ENCODE measurements at regions not wholly inside any gene's neighbourhood (a gene's known extent, or its start where the extent isn't known, plus 50 kb on each side); places are given as distances from the start of the nearest gene placed in this dataset.
"Not testable (repeated sequence)": the region's sequence is repeated elsewhere in the genome, so short reads cannot be mapped to it uniquely, and the experiment has no call there.

DNA sequence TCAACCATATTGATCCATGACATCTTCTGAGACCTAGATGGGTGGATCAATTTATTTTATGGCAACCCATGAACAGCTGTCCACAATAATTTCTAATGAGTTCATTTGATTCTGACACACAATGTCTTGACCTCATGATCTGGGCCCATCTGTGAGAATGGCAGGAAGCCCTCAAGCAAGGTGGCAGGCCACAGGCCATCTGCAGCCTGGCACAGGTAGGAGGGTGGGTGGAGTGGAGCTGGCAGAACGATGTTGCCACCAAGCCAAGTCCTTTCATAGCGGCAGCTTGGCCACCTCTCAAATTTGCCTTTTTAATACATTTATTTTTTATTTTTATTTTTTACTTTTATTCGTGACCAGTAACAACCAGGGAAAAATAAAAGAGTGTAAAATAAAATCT is 1181.6 kb upstream of the SORCS1 start:
- DNase-seq (ENCODE audit: low spot score): no peak

DNA sequence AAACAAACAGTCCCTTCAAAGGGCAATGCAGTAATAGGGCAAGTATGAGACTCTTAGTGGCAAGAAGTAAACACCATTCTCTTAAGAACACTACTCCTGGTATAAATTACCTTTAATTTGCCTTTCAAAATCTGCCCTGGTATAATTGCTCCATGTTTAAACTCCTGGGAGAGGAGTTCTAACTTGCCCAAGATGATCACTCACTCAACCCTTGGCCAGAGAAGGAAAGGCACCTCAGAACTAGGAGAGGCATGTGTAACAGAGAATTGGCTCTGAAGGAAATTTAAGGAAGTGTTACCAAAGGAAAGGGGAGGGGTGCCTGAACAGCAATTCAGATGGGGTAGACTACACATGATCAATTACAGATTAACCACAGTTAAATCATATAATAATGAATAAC is 1173.6 kb upstream of the SORCS1 start:
- no peak for DNase-seq (ENCODE audit: low spot score)

DNA sequence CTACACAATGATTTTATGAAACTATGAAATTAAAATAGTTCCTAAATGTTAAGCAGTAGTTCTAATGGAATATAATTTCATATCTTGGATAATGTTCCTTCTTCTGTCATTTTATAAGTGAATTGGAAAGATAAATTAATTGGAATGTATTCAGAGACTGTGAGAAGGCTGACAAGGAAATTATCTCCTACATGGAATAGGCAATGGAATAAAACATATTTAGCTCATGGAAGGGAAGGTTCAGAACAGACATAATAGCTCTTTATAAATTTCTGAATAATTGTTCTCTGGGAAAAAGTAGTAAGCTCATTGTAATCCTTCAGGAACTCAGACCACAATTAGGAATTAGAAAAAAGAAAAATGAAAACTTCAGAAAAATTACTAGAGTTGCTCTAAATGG is 1172.3 kb upstream of the SORCS1 start:
- no peak for DNase-seq (ENCODE audit: low spot score)

DNA sequence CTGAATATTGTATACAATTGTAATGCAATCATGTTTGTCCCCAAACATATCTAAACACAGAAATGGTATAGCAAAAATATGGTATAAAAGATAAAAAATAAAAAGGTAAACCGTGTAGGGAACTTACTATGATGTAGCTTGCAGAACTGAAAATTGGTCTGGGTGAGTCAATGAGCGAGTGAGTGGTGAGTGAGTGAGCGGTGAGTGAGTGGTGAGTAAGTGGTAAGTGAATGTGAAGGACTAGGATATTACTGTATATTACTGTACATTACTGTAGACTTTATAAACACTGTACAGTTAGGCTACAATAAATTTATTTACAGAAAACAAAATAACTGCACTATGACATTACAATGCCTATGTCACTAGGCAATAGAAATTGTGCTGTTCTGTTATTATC is 1163.2 kb upstream of the SORCS1 start:
- no peak for DNase-seq (ENCODE audit: low spot score)

DNA sequence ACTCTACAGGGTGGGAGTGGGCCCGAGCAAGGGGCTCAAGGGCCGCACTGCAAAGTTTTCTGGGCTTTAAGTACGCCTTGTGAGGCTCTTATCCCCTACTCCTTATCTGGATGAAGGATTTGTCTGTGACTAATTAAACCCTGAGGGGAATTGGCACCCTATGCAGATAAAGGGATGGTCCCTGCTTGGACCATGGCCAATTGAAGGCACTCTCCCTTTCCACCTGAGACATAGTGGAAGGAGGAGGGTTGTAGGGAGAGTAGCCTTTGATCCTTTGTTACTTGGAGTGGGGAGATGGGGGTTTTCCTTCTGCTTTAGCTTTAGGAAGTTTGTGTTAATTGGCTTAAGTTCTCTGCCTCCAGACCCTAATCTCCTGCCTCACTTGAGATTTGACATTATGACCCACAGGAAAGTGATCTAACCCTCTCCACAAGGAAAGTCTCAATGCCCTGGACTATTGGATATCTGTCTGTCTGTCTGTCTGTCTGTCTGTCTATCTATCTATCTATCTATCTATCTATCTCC is 1158.8 kb upstream of the SORCS1 start:
- no peak for DNase-seq (ENCODE audit: low spot score)

DNA sequence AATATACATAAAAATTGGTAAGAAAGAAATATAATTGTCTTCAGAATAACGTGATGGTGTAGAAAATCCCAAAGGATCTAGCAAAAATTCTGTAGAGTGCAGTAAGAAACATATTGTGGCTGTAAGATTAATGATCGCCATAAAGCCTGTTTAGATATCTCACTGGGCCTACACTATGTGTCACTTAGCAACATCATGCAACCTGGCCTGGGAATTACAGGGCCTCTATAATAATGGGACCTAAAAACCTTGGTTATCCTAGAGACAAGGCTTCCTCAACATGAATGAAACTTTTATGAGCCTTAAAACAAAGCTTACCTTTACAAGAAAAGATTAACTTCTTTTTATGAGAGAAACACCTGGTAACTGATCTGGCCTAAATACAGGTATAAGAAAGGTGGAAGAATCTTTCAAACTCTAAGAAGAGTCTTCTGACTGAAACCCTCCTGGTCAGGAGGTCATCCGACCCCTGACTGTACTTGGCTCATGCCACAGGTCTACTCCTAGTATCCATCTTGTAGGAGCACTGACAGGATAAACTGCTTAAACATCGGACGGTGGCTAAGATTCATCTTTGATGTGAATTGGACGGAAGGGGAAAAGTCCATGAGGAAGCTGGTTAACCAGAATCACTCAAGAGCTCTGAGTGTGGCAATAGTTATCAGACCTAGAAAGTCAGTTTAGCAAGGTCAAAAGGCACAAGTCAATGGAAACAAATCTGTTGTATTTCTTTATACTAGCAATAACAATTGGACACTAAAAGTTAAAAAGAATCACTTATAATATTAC is 1155.1 kb upstream of the SORCS1 start:
- no peak for DNase-seq (ENCODE audit: low spot score)

DNA sequence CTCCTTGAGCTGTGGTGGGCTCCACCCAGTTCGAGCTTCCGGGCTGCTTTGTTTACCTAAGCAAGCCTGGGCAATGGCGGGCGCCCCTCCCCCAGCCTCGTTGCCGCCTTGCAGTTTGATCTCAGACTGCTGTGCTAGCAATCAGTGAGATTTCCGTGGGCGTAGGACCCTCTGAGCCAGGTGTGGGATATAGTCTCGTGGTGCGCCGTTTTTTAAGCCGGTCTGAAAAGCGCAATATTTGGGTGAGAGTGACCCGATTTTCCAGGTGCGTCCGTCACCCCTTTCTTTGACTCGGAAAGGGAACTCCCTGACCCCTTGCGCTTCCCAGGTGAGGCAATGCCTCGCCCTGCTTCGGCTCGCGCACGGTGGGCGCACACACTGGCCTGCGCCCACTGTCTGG is 1151.1 kb upstream of the SORCS1 start:
- not testable (repeated sequence) for DNase-seq (ENCODE audit: low spot score)

DNA sequence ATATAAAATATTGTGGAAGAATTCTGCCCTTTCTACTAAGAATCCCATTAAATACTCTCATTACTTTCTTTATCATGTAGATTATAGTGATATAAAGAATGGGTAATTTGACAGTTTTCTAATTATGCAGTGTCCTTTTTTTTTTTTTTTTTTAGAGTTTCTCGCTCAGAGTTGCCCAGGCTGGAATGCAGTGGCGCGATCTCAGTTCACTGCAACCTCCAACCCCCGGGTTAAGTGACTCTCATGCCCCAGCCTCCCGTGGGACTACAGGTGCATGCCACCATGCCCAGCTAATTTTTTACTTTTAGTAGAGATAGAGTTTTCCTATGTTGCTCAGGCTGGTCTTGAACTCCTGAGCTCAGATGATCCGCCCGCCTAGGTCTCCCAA is 1143.4 kb upstream of the SORCS1 start:
- DNase-seq (ENCODE audit: low spot score): no peak

DNA sequence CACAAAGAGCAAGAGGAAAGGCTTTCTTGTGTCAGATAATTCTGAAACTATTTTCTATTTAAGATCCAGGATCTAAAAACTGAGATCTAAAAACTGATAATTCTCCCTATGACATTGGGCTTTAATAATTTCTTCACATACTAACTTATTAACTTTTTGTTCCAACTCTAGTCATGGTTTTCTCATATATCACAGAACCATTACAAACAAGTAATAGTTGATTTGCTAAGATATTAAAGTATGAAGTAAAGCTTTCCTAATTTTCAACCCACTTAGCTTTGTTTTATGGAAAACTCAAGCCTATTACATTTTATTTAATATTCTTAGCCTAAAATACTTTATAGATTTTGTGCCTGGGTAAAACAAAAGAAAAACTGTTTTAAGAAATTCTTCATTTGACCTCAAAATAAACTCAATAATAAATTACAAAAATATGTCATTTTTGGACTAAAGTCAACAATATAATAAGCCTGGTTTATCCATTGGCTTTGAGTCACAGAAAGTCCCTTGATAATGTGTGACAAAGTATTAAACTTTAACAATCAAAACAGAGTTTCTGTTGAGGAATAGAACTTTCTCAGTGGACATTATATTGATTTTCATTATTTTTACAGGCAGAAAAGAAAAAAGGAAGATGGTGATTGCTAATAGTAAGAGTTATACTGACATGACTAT is 1142.9 kb upstream of the SORCS1 start:
- no peak for DNase-seq (ENCODE audit: low spot score)

DNA sequence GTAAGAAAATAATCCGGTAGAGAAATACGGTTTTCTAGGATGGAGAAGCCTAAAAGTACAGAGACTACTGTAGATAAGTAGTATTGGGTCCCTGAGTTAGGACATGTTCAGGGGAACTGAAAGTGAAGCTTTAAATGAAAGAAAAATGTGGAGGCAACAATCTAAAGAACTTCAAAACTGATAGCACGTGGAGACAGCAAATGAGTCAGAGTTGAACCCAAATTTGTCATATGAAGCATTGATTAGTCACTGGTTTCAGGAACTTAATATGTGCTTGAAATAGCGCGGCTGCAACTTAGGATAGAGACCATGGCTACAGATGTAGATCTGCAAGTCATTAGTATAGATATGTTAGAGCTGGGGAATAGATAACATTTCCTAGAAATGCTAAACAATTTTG is 1138.6 kb upstream of the SORCS1 start:
- DNase-seq (ENCODE audit: low spot score): no peak

DNA sequence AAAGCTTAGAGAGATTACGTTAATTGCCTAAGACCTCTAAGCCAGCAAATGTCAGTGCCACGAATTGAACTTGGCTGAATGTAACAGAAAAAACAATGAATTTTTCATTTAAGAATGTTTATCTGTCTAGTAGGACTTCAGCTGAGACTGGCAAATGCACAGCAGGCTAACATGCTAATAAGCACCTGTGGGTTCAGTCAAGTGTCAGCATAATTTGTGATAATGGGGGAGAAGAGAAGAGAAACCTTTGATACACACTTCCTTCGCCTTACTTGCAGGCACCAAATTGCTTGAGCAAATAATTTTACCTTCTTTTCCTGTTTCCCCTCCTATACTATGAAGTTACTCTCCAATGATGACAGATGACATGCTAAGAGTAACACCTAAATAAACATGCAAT is 1136.5 kb upstream of the SORCS1 start:
- no peak for DNase-seq (ENCODE audit: low spot score)

DNA sequence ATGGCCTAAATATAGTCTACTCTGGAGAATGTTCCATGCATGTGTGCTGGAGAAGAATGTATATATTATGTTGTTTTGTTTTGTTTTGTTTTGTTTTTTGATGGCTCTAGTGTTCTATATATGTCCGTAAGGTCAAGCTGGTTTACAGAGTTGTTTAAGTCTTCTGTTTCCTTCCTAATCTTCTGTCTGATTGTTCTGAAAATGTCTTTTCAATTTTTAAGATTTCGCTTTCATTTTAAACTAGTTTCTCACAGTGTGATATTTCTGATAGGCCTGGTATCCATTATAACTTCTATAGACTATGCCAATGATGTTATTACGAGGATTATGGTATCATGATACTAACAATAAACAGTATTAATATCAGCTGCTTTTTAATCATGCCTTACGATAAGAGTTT is 1126.3 kb upstream of the SORCS1 start:
- no peak for DNase-seq (ENCODE audit: low spot score)

DNA sequence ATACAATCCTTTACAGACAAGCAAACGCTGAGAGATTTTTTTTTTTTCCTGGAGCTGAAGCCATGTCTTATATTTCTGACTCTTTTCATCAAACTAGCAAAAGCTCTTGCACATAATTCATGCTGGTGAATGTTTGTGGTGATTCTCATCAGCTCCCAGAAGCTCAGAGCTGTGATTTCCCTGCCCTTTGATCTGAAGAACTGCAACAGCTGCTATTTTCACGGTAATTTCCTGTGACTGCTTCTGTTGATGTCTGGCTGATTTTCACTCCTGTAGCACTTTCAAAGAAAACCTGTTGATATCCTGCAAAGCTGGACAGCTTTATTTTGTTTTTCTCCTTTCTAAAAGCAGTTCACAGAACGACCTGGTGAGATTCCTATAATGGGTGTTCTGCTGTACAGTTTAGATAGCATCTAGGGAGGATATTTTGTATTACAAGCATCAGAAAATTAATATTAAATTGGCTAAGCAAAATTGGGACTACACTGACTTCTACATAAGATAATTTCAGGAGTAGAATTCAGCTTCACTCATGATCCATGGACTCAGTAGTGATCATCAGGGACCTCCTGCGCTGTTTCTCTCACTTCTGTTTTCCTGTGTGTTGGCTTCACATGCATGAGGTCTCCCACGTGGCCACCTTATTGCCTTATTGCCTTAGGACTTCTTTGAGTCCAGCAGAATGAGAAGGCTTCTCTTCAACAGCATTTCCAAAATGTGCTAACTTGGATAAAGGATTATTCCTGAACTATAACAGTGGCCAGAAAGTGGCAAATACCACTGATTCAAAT is 1111.6 kb upstream of the SORCS1 start:
- DNase-seq (ENCODE audit: low spot score): no peak

DNA sequence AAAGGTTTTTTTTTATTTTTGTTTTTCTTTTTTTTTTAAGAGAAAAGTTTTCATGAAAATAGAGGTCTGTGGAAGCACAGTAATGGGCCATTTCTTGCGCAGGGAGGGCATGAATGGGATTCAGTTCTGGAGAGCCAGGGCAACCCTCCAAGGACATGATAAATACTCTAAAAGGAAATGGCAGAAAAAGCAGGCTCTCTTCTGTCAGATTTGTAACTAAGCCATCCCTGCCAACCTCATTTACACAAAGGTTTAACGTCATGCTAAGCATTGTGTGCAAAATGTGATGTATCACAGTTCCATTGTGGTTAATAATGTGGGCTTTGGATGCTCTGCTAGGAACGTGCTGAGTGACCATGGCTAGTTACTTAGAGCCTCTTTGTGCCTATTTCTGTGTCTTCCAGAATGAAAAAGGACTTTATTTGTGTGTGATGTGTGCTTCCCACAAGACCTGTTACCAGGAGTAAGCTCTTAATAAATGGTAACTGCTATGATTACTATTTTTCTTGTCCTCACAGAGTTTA is 1095.9 kb upstream of the SORCS1 start:
- no peak for DNase-seq (ENCODE audit: low spot score)

DNA sequence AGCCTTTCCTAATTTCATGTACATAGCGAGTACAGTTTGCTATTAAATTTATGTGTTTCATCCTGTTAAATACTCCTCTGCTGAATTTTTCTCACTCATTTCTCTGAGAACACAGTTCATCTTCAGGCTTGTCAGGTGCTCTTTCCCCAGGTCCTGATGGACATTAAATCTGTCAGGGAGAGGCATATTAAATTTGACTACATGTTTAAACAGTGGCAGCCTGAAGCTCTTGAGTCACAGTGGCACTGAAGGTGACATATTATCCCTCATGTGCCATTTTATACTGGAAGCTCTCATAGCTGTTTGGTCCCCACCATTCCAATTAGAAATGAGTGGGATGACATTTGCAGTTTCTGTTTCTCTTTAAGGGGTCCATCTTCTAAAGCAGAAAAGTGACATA is 1089.6 kb upstream of the SORCS1 start:
- no peak for DNase-seq (ENCODE audit: low spot score)

DNA sequence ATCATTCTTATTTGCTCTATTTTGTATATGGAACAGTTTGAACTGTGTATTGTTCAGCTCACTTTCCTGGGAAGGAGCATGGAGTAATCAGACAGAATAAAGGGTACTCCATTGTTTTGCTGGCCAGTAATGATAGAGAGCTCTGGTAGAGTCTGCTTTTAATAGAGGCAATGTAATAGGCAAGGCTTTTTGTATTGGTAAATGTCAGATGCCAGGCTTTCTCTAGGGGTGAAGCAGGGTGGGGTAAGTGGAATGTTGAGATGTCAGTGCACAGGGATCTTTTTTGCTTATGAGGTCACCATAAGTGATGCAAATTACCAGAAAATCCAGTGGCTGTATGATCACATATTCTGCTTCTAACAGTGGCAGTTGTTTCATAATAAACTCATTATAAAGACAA is 1088.3 kb upstream of the SORCS1 start:
- no peak for DNase-seq (ENCODE audit: low spot score)

DNA sequence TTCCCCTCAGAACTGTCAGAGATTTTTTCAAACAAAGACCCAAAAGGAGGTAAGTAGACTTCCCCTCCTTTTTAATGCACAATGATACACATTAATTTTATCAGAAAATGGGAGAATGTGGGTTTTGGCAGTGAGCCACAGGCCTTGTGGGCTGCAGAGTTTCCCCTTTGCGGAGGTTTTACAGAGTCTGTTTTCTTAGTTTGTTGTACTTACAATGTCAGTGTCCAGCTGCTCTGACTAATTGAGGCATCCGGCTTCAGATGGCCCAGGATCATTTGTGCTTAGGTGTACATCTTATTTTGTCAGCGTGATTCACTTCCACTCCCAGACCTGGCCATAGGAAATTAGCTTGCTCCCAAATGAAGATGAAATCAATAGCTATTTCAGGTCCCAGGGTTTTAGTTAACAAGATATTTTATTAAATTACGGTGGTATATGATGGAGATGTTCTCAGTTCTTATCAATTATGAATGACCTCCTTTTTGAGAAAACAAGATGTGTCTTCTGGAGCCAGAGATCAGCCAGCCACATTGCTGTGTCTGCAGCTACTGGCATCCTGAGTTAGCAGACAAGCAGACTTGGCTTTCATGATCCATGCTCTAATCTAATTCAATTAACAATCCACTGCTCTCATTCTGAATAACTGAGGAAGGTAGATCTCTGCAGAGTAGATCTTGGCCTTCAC is 1086.6 kb upstream of the SORCS1 start:
- DNase-seq (ENCODE audit: low spot score): no peak

DNA sequence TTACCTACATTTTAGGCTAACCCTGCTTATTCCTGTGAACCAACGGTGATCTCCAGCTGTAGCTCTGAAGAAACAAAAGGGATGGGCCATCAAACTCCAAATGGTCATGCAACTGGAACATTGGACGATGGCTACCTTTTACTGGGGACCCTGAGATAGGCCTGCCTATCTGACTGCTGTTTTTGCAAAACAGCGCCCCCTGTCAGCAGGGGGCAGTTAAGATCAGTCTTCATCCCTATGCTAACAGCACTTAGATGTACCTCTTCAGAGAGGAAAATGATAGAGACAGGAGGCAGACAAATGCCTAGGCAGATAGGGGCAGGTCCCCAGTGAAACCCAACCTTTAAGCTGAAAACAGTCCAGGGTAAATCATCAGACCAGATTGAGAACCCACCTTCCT is 1085.4 kb upstream of the SORCS1 start:
- DNase-seq (ENCODE audit: low spot score): no peak

DNA sequence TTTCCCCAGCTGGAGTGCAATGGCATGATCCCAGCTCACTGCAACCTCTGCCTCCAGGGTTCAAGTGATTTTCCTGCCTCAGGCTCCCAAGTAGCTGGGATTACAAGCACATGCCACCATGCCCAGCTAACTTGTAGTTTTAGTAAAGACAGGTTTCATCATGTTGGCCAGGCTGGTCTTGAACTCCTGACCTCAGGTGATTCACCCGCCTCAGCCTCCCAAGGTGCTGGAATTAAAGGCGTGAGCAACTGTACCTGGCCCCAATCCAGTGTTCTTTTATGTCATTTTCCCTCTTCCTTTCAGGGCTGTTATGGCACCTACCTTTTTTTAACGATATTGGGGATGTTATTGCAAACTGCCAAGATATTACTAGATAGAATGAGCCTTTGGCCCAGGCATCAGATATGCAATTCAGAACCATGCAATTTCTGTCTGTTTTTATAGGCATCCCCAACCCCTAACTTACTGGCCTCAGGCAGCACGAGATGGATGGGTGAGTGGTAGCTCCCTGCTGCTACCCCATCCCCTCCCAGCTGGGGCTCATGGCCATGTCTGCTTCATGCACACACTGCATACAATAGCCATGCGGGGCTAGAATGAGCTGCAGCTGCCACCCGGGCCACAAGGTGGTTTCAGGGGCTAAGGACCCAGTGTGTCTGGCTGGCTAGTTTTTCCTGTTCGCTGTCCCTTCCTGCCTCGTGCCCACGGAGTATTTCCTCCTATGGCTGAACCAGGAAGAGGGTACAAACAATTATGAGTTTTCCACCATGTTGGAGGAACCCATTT is 1080.1 kb upstream of the SORCS1 start:
- no peak for DNase-seq (ENCODE audit: low spot score)

DNA sequence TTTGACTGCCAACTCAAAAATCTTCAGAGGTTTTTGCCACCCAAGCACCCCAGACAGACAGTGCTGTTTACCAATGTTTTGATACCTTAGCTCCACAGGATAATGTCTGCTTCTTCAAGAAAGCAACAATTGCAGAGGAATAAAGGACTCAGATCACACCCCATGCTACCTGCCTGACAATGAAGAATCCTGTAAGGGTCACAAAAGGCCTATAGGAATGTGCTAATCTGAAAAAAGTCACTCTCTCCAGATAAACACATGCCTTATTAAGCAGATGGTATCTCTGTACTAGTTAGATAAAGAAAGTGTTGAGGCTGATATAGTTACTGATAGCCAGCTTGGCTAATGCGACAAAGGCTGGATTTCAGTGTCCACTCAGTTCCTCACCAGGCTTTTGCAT is 1076.7 kb upstream of the SORCS1 start:
- DNase-seq (ENCODE audit: low spot score): no peak

DNA sequence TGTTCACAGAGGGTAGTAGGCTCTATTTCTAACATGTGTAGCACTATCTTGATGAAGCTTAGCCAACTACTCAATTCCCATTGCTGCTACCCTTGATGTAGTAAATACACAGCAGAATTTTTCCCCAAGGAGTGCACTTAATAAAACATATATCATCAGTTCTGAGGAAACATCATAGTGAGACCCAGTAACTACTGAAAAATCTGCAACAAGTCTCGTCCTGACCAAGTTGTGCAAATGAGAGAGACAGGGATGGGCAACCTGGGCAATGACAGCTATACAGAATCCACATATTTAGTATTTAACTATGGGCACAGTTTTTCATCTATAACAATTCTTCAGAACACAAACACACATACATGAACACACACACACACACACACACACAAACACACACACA is 1073.8 kb upstream of the SORCS1 start:
- no peak for DNase-seq (ENCODE audit: low spot score)

Data from left forelimb (tissue), 1 donor.